ENCODE measurements at regions not wholly inside any gene's neighbourhood (a gene's known extent, or its start where the extent isn't known, plus 50 kb on each side); places are given as distances from the start of the nearest gene placed in this dataset.

- H3K9me3 ChIP-seq: no peaks in the 10 kb centered on the region
- POLR2A ChIA-PET: no interaction called here
- FAIRE-seq: no peak
Observed at GRCh38 chr11:25776238-25776637, 555.7 kb upstream of the ANO3 start.

GRCh38 chr11:25777343-25777742 lies 554.6 kb upstream of the ANO3 start:
- no peaks in the 10 kb centered on the region for H3K4me1 ChIP-seq
- no peak for FAIRE-seq
- no peak for DNase-seq (ENCODE audit: low read depth in 1 of 2, low spot score in 1 of 2)
- no peak for TF ChIP-seq EHF (CRISPR knock-in tag; IDR thresholded peaks at IDR 0.05)
- no peak for TF ChIP-seq CHD4 (IDR thresholded peaks at IDR 0.05; ENCODE audit: borderline replicate concordance)
- no peak for TF ChIP-seq MAZ (IDR thresholded peaks at IDR 0.05; ENCODE audit: borderline replicate concordance, low read depth, low read length)
- TF ChIP-seq EHMT2 (IDR thresholded peaks at IDR 0.05; ENCODE audit: low read depth): no peak
- no peak for TF ChIP-seq NFE2L2 (conservative IDR thresholded peaks at IDR 0.05; ENCODE audit: low read length)
- TF ChIP-seq FOSB (CRISPR knock-in tag; IDR thresholded peaks at IDR 0.05): no peak
- TF ChIP-seq EP300 (IDR thresholded peaks at IDR 0.05): no peak
- TF ChIP-seq RFX5 (IDR thresholded peaks at IDR 0.05): no peak
- no peaks in the 10 kb centered on the region for H3K9me3 ChIP-seq
- ATAC-seq: no peak
- ChIA-PET CTCF (no interaction called here), POLR2A (no interaction called here)
- H3K4me2 ChIP-seq: no peak overlapping the region
- 10% methylated on average over 2 of the region's 2 CpGs for WGBS (ENCODE audit: missing lambda C conversion rate)
- no peak overlapping the region for H3K4me3 ChIP-seq
- no peak overlapping the region for H3K27ac ChIP-seq

More at GRCh38 chr11:25776238-25776637, 555.7 kb upstream of the ANO3 start:
- H3K4me1 ChIP-seq: no peaks in the 10 kb centered on the region
- DNase-seq (ENCODE audit: low read depth in 1 of 2, low spot score in 1 of 2) (no peak), ATAC-seq (no peak)
- no peak for TF ChIP-seq NR3C1 (IDR thresholded peaks at IDR 0.05)
- no peak overlapping the region for H3K27ac ChIP-seq
- no peak overlapping the region for H3K4me3 ChIP-seq
- 2% methylated on average over 1 of the region's 1 CpG for WGBS (ENCODE audit: missing lambda C conversion rate)
- H3K4me2 ChIP-seq: no peak overlapping the region
- CTCF ChIA-PET: no interaction called here

GRCh38 chr11:25779033-25779432 lies 552.9 kb upstream of the ANO3 start:
- no peaks in the 10 kb centered on the region for H3K4me1 ChIP-seq
- no peaks in the 10 kb centered on the region for H3K9me3 ChIP-seq
- H3K4me2 ChIP-seq: no peak overlapping the region
- ChIA-PET POLR2A (no interaction called here), CTCF (no interaction called here)
- no peak for DNase-seq (ENCODE audit: low read depth in 1 of 2, low spot score in 1 of 2)
- H3K4me3 ChIP-seq: no peak overlapping the region
- TF ChIP-seq SMC3 (IDR thresholded peaks at IDR 0.05) (no peak), TP53 (CRISPR knock-in tag; IDR thresholded peaks at IDR 0.05) (no peak), EP300 (IDR thresholded peaks at IDR 0.05) (no peak), BCL3 (IDR thresholded peaks at IDR 0.05) (no peak), POLR2AphosphoS2 (conservative IDR thresholded peaks at IDR 0.05; ENCODE audit: low read length) (no peak), KDM1A (IDR thresholded peaks at IDR 0.05; ENCODE audit: low read depth) (no peak), HDAC2 (IDR thresholded peaks at IDR 0.05) (no peak), E2F6 (IDR thresholded peaks at IDR 0.05; ENCODE audit: borderline replicate concordance, low read depth) (no peak), POLR2A (IDR thresholded peaks at IDR 0.05; ENCODE audit: low read length) (no peak), ZSCAN20 (CRISPR knock-in tag; IDR thresholded peaks at IDR 0.05) (no peak), TFCP2L1 (CRISPR knock-in tag; IDR thresholded peaks at IDR 0.05) (no peak), CHD2 (IDR thresholded peaks at IDR 0.05; ENCODE audit: low read length, partially characterized antibody) (no peak), BHLHE40 (IDR thresholded peaks at IDR 0.05; ENCODE audit: low read depth, low read length) (no peak), RAD21 (conservative IDR thresholded peaks at IDR 0.05 in 1 of 2, IDR thresholded peaks at IDR 0.05 in 1 of 2) (no peak), ZFP36 (IDR thresholded peaks at IDR 0.05; ENCODE audit: borderline replicate concordance, partially characterized antibody) (no peak), SREBF2 (IDR thresholded peaks at IDR 0.05) (no peak), HOXB5 (CRISPR knock-in tag; IDR thresholded peaks at IDR 0.05) (no peak)
- TF ChIP-seq, protein P1, sequence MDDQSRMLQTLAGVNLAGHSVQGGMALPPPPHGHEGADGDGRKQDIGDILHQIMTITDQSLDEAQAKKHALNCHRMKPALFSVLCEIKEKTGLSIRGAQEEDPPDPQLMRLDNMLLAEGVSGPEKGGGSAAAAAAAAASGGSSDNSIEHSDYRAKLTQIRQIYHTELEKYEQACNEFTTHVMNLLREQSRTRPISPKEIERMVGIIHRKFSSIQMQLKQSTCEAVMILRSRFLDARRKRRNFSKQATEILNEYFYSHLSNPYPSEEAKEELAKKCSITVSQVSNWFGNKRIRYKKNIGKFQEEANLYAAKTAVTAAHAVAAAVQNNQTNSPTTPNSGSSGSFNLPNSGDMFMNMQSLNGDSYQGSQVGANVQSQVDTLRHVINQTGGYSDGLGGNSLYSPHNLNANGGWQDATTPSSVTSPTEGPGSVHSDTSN (IDR thresholded peaks at IDR 0.05): no peak
- no peak for ATAC-seq
- 0% methylated on average over 1 of the region's 1 CpG for WGBS (ENCODE audit: missing lambda C conversion rate)
- no peak overlapping the region for H3K27ac ChIP-seq
- no peak for FAIRE-seq

All from A549 (cell line).